ENCODE measurements at regions not wholly inside any gene's neighbourhood (a gene's known extent, or its start where the extent isn't known, plus 50 kb on each side); places are given as distances from the start of the nearest gene placed in this dataset.

GRCh38 chr20:57807401-57808263 lies 97.8 kb upstream of the PMEPA1 start:
- Histone ChIP-seq H3K9ac (replicated peaks; ENCODE audit: extremely low read depth, insufficient read depth, low read length) (no peak overlapping the region), H3K4me1 (ENCODE audit: control insufficient read depth, extremely low read depth, insufficient read depth, low read length) (no peaks in the 10 kb centered on the region), H3K4me3 (replicated peaks in 1 of 3; ENCODE audit: insufficient read depth in 1 of 3, low read depth in 1 of 3, low read length in 3 of 3) (no peak overlapping the region), H4K20me1 (replicated peaks; ENCODE audit: control insufficient read depth, extremely low read depth, insufficient read depth, low read length) (no peaks in the 10 kb centered on the region), H3K4me2 (ENCODE audit: insufficient read depth, low read length) (no peak overlapping the region), H3K27me3 (ENCODE audit: control insufficient read depth in 2 of 2, insufficient read depth in 2 of 2, low read length in 2 of 2) (peaks cover 0 to 2% of the 10 kb centered on the region in 2 experiments), H3K79me2 (ENCODE audit: control insufficient read depth, insufficient read depth, low read length) (no peaks in the 10 kb centered on the region), H3K27ac (ENCODE audit: insufficient read depth, low read depth, low read length) (no peak overlapping the region), H2AFZ (ENCODE audit: low read depth, low read length) (no peak overlapping the region), H3K9me1 (replicated peaks; ENCODE audit: control insufficient read depth, extremely low read depth, insufficient read depth, low read length) (no peaks in the 10 kb centered on the region), H3K9me3 (replicated peaks; ENCODE audit: control insufficient read depth, insufficient read depth, low read length) (no peaks in the 10 kb centered on the region), H3K36me3 (ENCODE audit: control insufficient read depth in 2 of 2, extremely low read depth in 1 of 2, insufficient read depth in 2 of 2, low read length in 2 of 2) (no peaks in the 10 kb centered on the region)
- ChIA-PET POLR2A (no interaction called here), CTCF (no interaction called here)
- DNase-seq (ENCODE audit: low read depth, low spot score) (no peak), FAIRE-seq (no peak)
- dilution Hi-C loops (cut with MboI; ENCODE audit: extremely low pct_ligation_motif_present, low sequenced_read_pairs): no loop called here
- no TSS peak for BruUV-seq (replicated peaks)
- intact Hi-C loops (cut with micrococcal nuclease): no loop called here
- TF ChIP-seq EZH2 (IDR thresholded peaks at IDR 0.05; ENCODE audit: borderline replicate concordance, low read depth, low read length, severe bottlenecking) (no peak), MYC (IDR thresholded peaks at IDR 0.05; ENCODE audit: low read depth, low read length) (no peak), POLR2A (IDR thresholded peaks at IDR 0.05; ENCODE audit: low read depth, low read length) (no peak), JUN (IDR thresholded peaks at IDR 0.05; ENCODE audit: borderline replicate concordance, insufficient read depth, insufficient read length, low read depth) (no peak), CTCF (IDR thresholded peaks at IDR 0.05; ENCODE audit: extremely low read depth in 1 of 2, insufficient read depth in 1 of 2, low read depth in 1 of 2, low read length in 2 of 2) (no peak), GATA2 (IDR thresholded peaks at IDR 0.05; ENCODE audit: insufficient read depth, insufficient read length, low read depth, low read length) (no peak), POLR2AphosphoS5 (IDR thresholded peaks at IDR 0.05; ENCODE audit: insufficient read depth, low read depth, low read length) (no peak), FOS (IDR thresholded peaks at IDR 0.05; ENCODE audit: borderline replicate concordance, insufficient read depth, low read length) (no peak), MAX (IDR thresholded peaks at IDR 0.05; ENCODE audit: insufficient read depth, insufficient read length) (no peak)
